CD4-positive, alpha-beta T cell (primary cell): ENCODE measurements at regions not wholly inside any gene's neighbourhood (a gene's known extent, or its start where the extent isn't known, plus 50 kb on each side); places are given as distances from the start of the nearest gene placed in this dataset.

ENCODE experiments used
- ATAC-seq: fragments of 200-7000 bp; cut with Tn5 transposase; one replicate; pipeline ENCODE4 v1.10.0; 2022; ENCODE audit warnings: mild to moderate bottlenecking; ENCODE audit not compliant: poor library complexity
- CTCF ChIA-PET: fragments of 350-600 bp; sonication (Branson Sonifier 250); formaldehyde crosslinking; loops from one replicate; lab custom pipeline; 2021; ENCODE audit warnings: antibody characterized with exemption, inconsistent platforms; lab: Charles Lee
- POLR2A ChIA-PET: fragments of 350-600 bp; sonication (Branson Sonifier 250); formaldehyde crosslinking; loops from one replicate; lab custom pipeline; 2021; ENCODE audit warnings: antibody characterized with exemption, inconsistent platforms; lab: Charles Lee
- DNase-seq, 14 experiments: peaks; one replicate each; pipeline ENCODE4 v3.0.0-alpha.2; 2013 to 2020; ENCODE audit warnings: mixed read lengths in 2 of 14
- H3K27ac ChIP-seq, 2 donors: one replicate each; pipeline versions ENCODE4 v1.5.1 to v1.7.0; 2013; ENCODE audit warnings: low read length in 2 of 2, low read depth in 1 of 2, mild to moderate bottlenecking in 1 of 2
- H3K27me3 ChIP-seq, 2 experiments: 1 replicate in 1 of 2; 2 replicates in 1 of 2; pipeline versions ENCODE4 v1.6.1 to v1.7.0; 2013; ENCODE audit warnings: low read length in 2 of 2, control low read depth in 1 of 2, mild to moderate bottlenecking in 1 of 2, moderate library complexity in 1 of 2; ENCODE audit not compliant: insufficient read depth in 2 of 2, control insufficient read depth in 1 of 2
- H3K36me3 ChIP-seq: one replicate; pipeline ENCODE4 v1.6.1; 2013; ENCODE audit warnings: low read length, control low read depth; ENCODE audit not compliant: insufficient read depth
- H3K4me1 ChIP-seq: one replicate; pipeline ENCODE4 v1.6.1; 2013; ENCODE audit warnings: low read length, control low read depth; ENCODE audit not compliant: insufficient read depth
- H3K4me3 ChIP-seq: one replicate; pipeline ENCODE4 v1.5.1; 2013; ENCODE audit warnings: mild to moderate bottlenecking, low read length, moderate library complexity
- H3K9me3 ChIP-seq, 2 experiments: 1 replicate in 1 of 2; 2 replicates in 1 of 2; pipeline versions ENCODE4 v1.6.1 to v1.7.0; 2013; ENCODE audit warnings: low read length in 2 of 2, mild to moderate bottlenecking in 2 of 2, control low read depth in 1 of 2, moderate library complexity in 1 of 2; ENCODE audit not compliant: control insufficient read depth in 1 of 2, insufficient read depth in 1 of 2
- H3K27ac Mint-ChIP-seq: one replicate; pipeline ENCODE4 v1.8.0; 2020; ENCODE audit warnings: mixed read lengths
- H3K27me3 Mint-ChIP-seq: one replicate; pipeline ENCODE4 v1.8.0; 2021; ENCODE audit warnings: mixed read lengths
- H3K36me3 Mint-ChIP-seq: one replicate; pipeline ENCODE4 v1.8.0; 2021; ENCODE audit warnings: low read depth, mixed read lengths
- H3K4me1 Mint-ChIP-seq: one replicate; pipeline ENCODE4 v1.8.0; 2021; ENCODE audit warnings: low read depth, mixed read lengths
- H3K4me3 Mint-ChIP-seq: one replicate; pipeline ENCODE4 v1.8.0; 2020; ENCODE audit warnings: mild to moderate bottlenecking, mixed read lengths
- H3K9me3 Mint-ChIP-seq: one replicate; pipeline ENCODE4 v1.8.0; 2020; ENCODE audit warnings: mixed read lengths
- CTCF ChIP-seq: fragments of 200-600 bp; IDR thresholded peaks from one replicate; pipeline ENCODE4 v1.8.0; 2022; ENCODE audit warnings: antibody characterized with exemption, mild to moderate bottlenecking
- intact Hi-C, 2 experiments: fragments of 100-400 bp; cut with DNase I in 1 of 2; cut with micrococcal nuclease in 1 of 2; formaldehyde crosslinking; loops; one replicate each; pipeline versions ENCODE4 v1.15.1 to v1.9.0; 2023 to 2025; cut with DNase I, micrococcal nuclease

- Histone ChIP-seq H3K4me1 (peaks cover 8% of the 10 kb centered on the region), H3K27ac (no peak overlapping the region), H3K4me3 (no peak overlapping the region), H3K9me3 (peaks cover 0 to under 1% of the 10 kb centered on the region in 2 experiments), H3K36me3 (no peaks in the 10 kb centered on the region), H3K27me3 (peaks cover 23 to 27% of the 10 kb centered on the region in 2 experiments)
- H3K27me3 Mint-ChIP-seq: peaks cover 59% of the 10 kb centered on the region
- intact Hi-C loops: no loop called here
- TF ChIP-seq CTCF: no peak
- no peak overlapping the region for H3K4me3 Mint-ChIP-seq
- ChIA-PET POLR2A (no interaction called here), CTCF (no interaction called here)
- peaks cover 7% of the 10 kb centered on the region for H3K4me1 Mint-ChIP-seq
- DNase-seq (no peak), ATAC-seq (no peak)
- no peak overlapping the region for H3K27ac Mint-ChIP-seq
- H3K36me3 Mint-ChIP-seq: no peaks in the 10 kb centered on the region
- H3K9me3 Mint-ChIP-seq: no peaks in the 10 kb centered on the region
Observed at GRCh38 chr14:97028382-97028781, 231.2 kb downstream of the VRK1 start.

GRCh38 chr14:97029800-97030199 lies 232.6 kb downstream of the VRK1 start:
- ATAC-seq (no peak), DNase-seq (no peak)
- Mint-ChIP-seq H3K27me3 (peaks cover 61% of the 10 kb centered on the region), H3K27ac (no peak overlapping the region), H3K4me3 (no peak overlapping the region), H3K4me1 (peaks cover 7% of the 10 kb centered on the region), H3K9me3 (no peaks in the 10 kb centered on the region), H3K36me3 (no peaks in the 10 kb centered on the region)
- intact Hi-C loops: no loop called here
- Histone ChIP-seq H3K27me3 (peaks cover 36 to 37% of the 10 kb centered on the region in 2 experiments), H3K9me3 (peaks cover 0 to 5% of the 10 kb centered on the region in 2 experiments), H3K4me3 (no peak overlapping the region), H3K27ac (no peak overlapping the region), H3K4me1 (peaks cover 12% of the 10 kb centered on the region), H3K36me3 (no peaks in the 10 kb centered on the region)
- CTCF ChIA-PET: interaction anchor here (0.5 kb wide), 1 partner anchor 1943 kb away, joined by 3 read pairs; no protein-coding TSS in a partner anchor
- no peak for TF ChIP-seq CTCF
- POLR2A ChIA-PET: no interaction called here

GRCh38 chr14:97031530-97031929 lies 234.3 kb downstream of the VRK1 start:
- Mint-ChIP-seq H3K9me3 (no peaks in the 10 kb centered on the region), H3K4me3 (no peak overlapping the region), H3K4me1 (peaks cover 7% of the 10 kb centered on the region), H3K36me3 (no peaks in the 10 kb centered on the region), H3K27me3 (peaks cover 71% of the 10 kb centered on the region), H3K27ac (no peak overlapping the region)
- no peak for TF ChIP-seq CTCF
- POLR2A ChIA-PET: no interaction called here
- ATAC-seq: no peak
- H3K27ac ChIP-seq: no peak overlapping the region
- H3K36me3 ChIP-seq: no peaks in the 10 kb centered on the region
- no peak for DNase-seq
- CTCF ChIA-PET: no interaction called here
- peaks cover 27 to 38% of the 10 kb centered on the region in 2 experiments for H3K27me3 ChIP-seq
- H3K9me3 ChIP-seq: peaks cover 0 to 5% of the 10 kb centered on the region in 2 experiments
- intact Hi-C loops: no loop called here
- peaks cover 12% of the 10 kb centered on the region for H3K4me1 ChIP-seq
- H3K4me3 ChIP-seq: no peak overlapping the region
